22Rv1 (cell line): ENCODE measurements at regions not wholly inside any gene's neighbourhood (a gene's known extent, or its start where the extent isn't known, plus 50 kb on each side); places are given as distances from the start of the nearest gene placed in this dataset.

ENCODE experiments used
- CTCF ChIP-seq: fragments of 450-650 bp; IDR thresholded peaks from 2 replicates; pipeline ENCODE4 v1.5.1; 2017; ENCODE audit warnings: mild to moderate bottlenecking
- ZFX ChIP-seq: fragments of 450-650 bp; IDR thresholded peaks from 2 replicates; pipeline ENCODE4 v1.6.1; 2017; ENCODE audit warnings: antibody characterized with exemption, borderline replicate concordance

- TF ChIP-seq CTCF (no peak), ZFX (no peak)
Measured at GRCh38 chr12:69102856-69103255, 136.5 kb upstream of the CPSF6 start.
